SK-N-SH (cell line): ENCODE measurements at regions not wholly inside any gene's neighbourhood (a gene's known extent, or its start where the extent isn't known, plus 50 kb on each side); places are given as distances from the start of the nearest gene placed in this dataset.

Experiments
- CTCF ChIA-PET: fragments of 300-600, 350-600 bp; formaldehyde crosslinking; extraction: SDS; loops from one replicate; lab custom pipeline; 2021; lab: Yijun Ruan, JAX
- POLR2A ChIA-PET: fragments of 350-600 bp; sonication (Branson Sonifier 250); formaldehyde crosslinking; extraction: SDS; loops from one replicate; lab custom pipeline; 2020; ENCODE audit warnings: antibody characterized with exemption, inconsistent platforms; lab: Yijun Ruan, JAX
- DNase-seq: peaks from one replicate; pipeline ENCODE4 v3.0.0; 2012
- H2AFZ ChIP-seq: fragments of 200-600 bp; sonication (generic); 2 replicates; pipeline ENCODE4 v1.8.1; 2016; ENCODE audit warnings: antibody characterized with exemption, mild to moderate bottlenecking, low read depth
- H3F3A ChIP-seq: fragments of 200-600 bp; sonication (generic); replicated peaks from 2 replicates; pipeline ENCODE3; 2016; ENCODE audit warnings: antibody characterized with exemption, mild to moderate bottlenecking; ENCODE audit not compliant: insufficient read depth
- H3K27ac ChIP-seq, 2 experiments: fragments of 200-500 bp in 1 of 2; fragments of 200-600 bp in 1 of 2; sonication (Bioruptor generic) in 1 of 2; sonication (generic), shearing (Covaris generic) in 1 of 2; 2 replicates each; pipeline versions ENCODE4 v1.5.1 to v1.6.1; 2014 to 2016; ENCODE audit warnings: low read depth in 2 of 2, inconsistent platforms in 1 of 2, low read length in 1 of 2, mild to moderate bottlenecking in 1 of 2, mixed read lengths in 1 of 2
- H3K27me3 ChIP-seq: fragments of 200-600 bp; sonication (generic), shearing (Covaris generic); 2 replicates; pipeline ENCODE4 v1.6.1; 2016; ENCODE audit warnings: mixed run types; ENCODE audit not compliant: insufficient read depth
- H3K36me3 ChIP-seq, 2 experiments: fragments of 200-500 bp in 1 of 2; fragments of 200-600 bp in 1 of 2; sonication (Bioruptor generic) in 1 of 2; sonication (generic) in 1 of 2; replicated peaks in 1 of 2; 2 replicates each; pipeline versions ENCODE3 to v1.5.1; 2014 to 2016; ENCODE audit warnings: low read length in 1 of 2, mild to moderate bottlenecking in 1 of 2; ENCODE audit not compliant: insufficient read depth in 2 of 2, control insufficient read depth in 1 of 2
- H3K4me1 ChIP-seq, 2 experiments: fragments of 200-500 bp in 1 of 2; fragments of 200-600 bp in 1 of 2; sonication (Bioruptor generic) in 1 of 2; sonication (generic), shearing (Covaris generic) in 1 of 2; 2 replicates each; pipeline versions ENCODE4 v1.5.1 to v1.6.1; 2014 to 2016; ENCODE audit warnings: low read depth in 1 of 2, low read length in 1 of 2, mixed run types in 1 of 2; ENCODE audit not compliant: insufficient read depth in 2 of 2, control insufficient read depth in 1 of 2
- H3K4me2 ChIP-seq: fragments of 200-600 bp; sonication (generic), shearing (Covaris generic); 2 replicates; pipeline ENCODE4 v1.6.1; 2017; ENCODE audit warnings: mixed run types
- H3K4me3 ChIP-seq, 2 experiments: fragments of 200-500 bp in 1 of 2; fragments of 200-600 bp in 1 of 2; sonication (Bioruptor generic) in 1 of 2; sonication (generic), shearing (Covaris generic) in 1 of 2; 2 replicates each; pipeline versions ENCODE4 v1.5.1 to v1.8.1; 2014 to 2016; ENCODE audit warnings: low read depth in 2 of 2, inconsistent platforms in 1 of 2, low read length in 1 of 2, mild to moderate bottlenecking in 1 of 2, mixed read lengths in 1 of 2, moderate library complexity in 1 of 2
- H3K79me2 ChIP-seq: fragments of 200-600 bp; sonication (generic); 2 replicates; pipeline ENCODE4 v1.8.1; 2017; ENCODE audit warnings: mild to moderate bottlenecking; ENCODE audit not compliant: insufficient read depth
- H3K9ac ChIP-seq: fragments of 200-600 bp; sonication (generic); 2 replicates; pipeline ENCODE4 v1.6.1; 2017; ENCODE audit warnings: mixed run types
- H3K9me2 ChIP-seq: fragments of 200-600 bp; sonication (generic); 2 replicates; pipeline ENCODE4 v1.6.1; 2017; ENCODE audit warnings: mixed run types
- H3K9me3 ChIP-seq: fragments of 200-600 bp; sonication (generic); 2 replicates; pipeline ENCODE4 v1.6.1; 2017; ENCODE audit warnings: mixed run types, mild to moderate bottlenecking, moderate library complexity
- H4K20me1 ChIP-seq: fragments of 200-600 bp; sonication (generic); 2 replicates; pipeline ENCODE4 v1.6.1; 2017; ENCODE audit warnings: mild to moderate bottlenecking, mixed run types; ENCODE audit not compliant: insufficient read depth
- CHD2 ChIP-seq: fragments of 150-350 bp; IDR thresholded peaks from 2 replicates; pipeline ENCODE4 v1.6.1; 2018; ENCODE audit warnings: low read length; ENCODE audit not compliant: partially characterized antibody
- ELF1 ChIP-seq: IDR thresholded peaks from 2 replicates; pipeline ENCODE4 v1.4.0; 2012
- EZH2phosphoT487 ChIP-seq: fragments of 200-600 bp; sonication (generic); IDR thresholded peaks from 2 replicates; pipeline ENCODE4 v1.6.1; 2017; ENCODE audit warnings: low read depth, mixed run types, mild to moderate bottlenecking, antibody characterized with exemption, moderate library complexity, borderline replicate concordance
- FOXM1 ChIP-seq: IDR thresholded peaks from 2 replicates; pipeline ENCODE4 v1.4.0; 2012; ENCODE audit warnings: low read depth, mild to moderate bottlenecking
- GABPA ChIP-seq: IDR thresholded peaks from 2 replicates; pipeline ENCODE4 v1.4.0; 2012; ENCODE audit warnings: low read depth, mild to moderate bottlenecking
- GATA2 ChIP-seq: sonication (generic); formaldehyde crosslinking; IDR thresholded peaks from 2 replicates; pipeline ENCODE4 v1.5.0; 2020; ENCODE audit warnings: mild to moderate bottlenecking, missing genetic modification reagents
- MEF2A ChIP-seq: IDR thresholded peaks from 2 replicates; pipeline ENCODE4 v1.4.0; 2012; ENCODE audit warnings: low read depth, borderline replicate concordance
- NFIC ChIP-seq: IDR thresholded peaks from 2 replicates; pipeline ENCODE4 v1.4.0; 2012; ENCODE audit warnings: borderline replicate concordance
- NRF1 ChIP-seq: IDR thresholded peaks from 2 replicates; pipeline ENCODE4 v1.6.1; 2012; ENCODE audit warnings: low read depth, mild to moderate bottlenecking, low read length
- POLR2AphosphoS5 ChIP-seq: IDR thresholded peaks from 2 replicates; pipeline ENCODE4 v1.6.1; 2012; ENCODE audit warnings: low read depth, low read length
- RAD21 ChIP-seq: IDR thresholded peaks from 2 replicates; pipeline ENCODE4 v1.6.1; 2012; ENCODE audit warnings: mild to moderate bottlenecking, low read length
- RCOR1 ChIP-seq: fragments of 150-350 bp; IDR thresholded peaks from 2 replicates; pipeline ENCODE4 v1.6.1; 2017; ENCODE audit warnings: antibody characterized with exemption, low read length
- RXRA ChIP-seq: IDR thresholded peaks from 2 replicates; pipeline ENCODE4 v1.4.0; 2012; ENCODE audit warnings: low read depth, mild to moderate bottlenecking, borderline replicate concordance
- SIN3A ChIP-seq: IDR thresholded peaks from 2 replicates; pipeline ENCODE4 v1.6.1; 2012; ENCODE audit warnings: low read depth, mild to moderate bottlenecking, low read length, moderate library complexity, borderline replicate concordance
- TAF1 ChIP-seq: IDR thresholded peaks from 2 replicates; pipeline ENCODE4 v1.6.1; 2012; ENCODE audit warnings: low read depth, mild to moderate bottlenecking, low read length, moderate library complexity, borderline replicate concordance
- TCF12 ChIP-seq: IDR thresholded peaks from 2 replicates; pipeline ENCODE4 v1.4.0; 2012
- TEAD4 ChIP-seq: IDR thresholded peaks from 2 replicates; pipeline ENCODE4 v1.4.0; 2012; ENCODE audit warnings: mild to moderate bottlenecking, borderline replicate concordance; ENCODE audit not compliant: insufficient read depth
- YY1 ChIP-seq: IDR thresholded peaks from 2 replicates; pipeline ENCODE4 v1.4.0; 2012; ENCODE audit warnings: low read depth, mild to moderate bottlenecking
- WGBS: methylation state at CpG from one replicate; pipeline ENCODE4 v1.1.6; 2017; ENCODE audit warnings: low lambda C conversion rate; 5-methylcytosine and 5-hydroxymethylcytosine counted together
- TF ChIP-seq, protein P1 (sequence below): IDR thresholded peaks from 2 replicates; pipeline ENCODE4 v1.4.0; 2012; ENCODE audit warnings: low read depth, borderline replicate concordance
- TF ChIP-seq, protein P2 (sequence below): fragments of 200-600 bp; sonication (generic); IDR thresholded peaks from 2 replicates; pipeline ENCODE4 v1.6.1; 2017; ENCODE audit warnings: antibody characterized with exemption, mild to moderate bottlenecking, moderate library complexity
- TF ChIP-seq, protein P3 (sequence below): IDR thresholded peaks from 2 replicates; pipeline ENCODE4; 2012
- TF ChIP-seq, protein P4 (sequence below): fragments of 150-350 bp; IDR thresholded peaks from 2 replicates; pipeline ENCODE4 v1.6.1; 2017; ENCODE audit warnings: antibody characterized with exemption, low read length, low read depth, borderline replicate concordance

DNA sequence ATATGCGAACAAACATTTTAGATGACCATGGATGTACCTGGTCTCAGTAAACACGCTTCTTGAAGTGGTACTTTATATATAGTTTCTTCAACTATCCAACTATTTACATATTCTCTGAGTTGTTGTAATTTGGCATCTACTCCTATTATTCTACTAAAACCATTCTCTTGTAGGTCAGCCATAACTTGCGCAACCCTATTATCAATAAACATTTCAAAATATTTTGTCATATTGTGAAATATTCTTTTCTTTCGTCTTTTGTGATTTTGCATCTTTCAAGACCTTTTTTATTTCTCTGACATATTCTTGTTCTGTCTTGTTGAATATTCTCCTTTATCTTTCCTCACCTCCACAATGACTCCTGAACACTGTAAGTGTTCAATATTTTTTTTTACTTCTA, 753.3 kb downstream of the NXPH1 start (continued):
- TF ChIP-seq, protein P1, sequence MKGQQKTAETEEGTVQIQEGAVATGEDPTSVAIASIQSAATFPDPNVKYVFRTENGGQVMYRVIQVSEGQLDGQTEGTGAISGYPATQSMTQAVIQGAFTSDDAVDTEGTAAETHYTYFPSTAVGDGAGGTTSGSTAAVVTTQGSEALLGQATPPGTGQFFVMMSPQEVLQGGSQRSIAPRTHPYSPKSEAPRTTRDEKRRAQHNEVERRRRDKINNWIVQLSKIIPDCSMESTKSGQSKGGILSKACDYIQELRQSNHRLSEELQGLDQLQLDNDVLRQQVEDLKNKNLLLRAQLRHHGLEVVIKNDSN: no peak
- no peak for TF ChIP-seq POLR2AphosphoS5

DNA sequence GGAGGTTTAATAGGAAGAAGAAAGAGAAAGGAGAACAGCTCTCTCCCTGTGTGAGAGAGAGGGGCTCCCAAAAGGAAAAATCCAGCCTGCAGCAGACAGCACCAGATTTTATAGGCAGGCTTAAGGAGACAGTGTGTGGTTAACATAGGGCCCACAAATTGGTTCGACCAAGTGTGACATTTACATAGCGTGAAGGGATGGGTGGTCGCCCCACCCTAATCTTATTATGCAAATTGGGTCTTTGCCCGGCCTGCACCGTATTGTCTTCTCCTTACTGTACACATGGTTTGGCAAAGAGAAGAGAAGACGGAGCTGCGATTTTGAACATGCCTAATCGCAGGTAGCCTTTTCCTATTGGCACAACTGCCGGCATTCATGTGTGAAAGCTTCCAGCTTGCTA, 756.3 kb downstream of the NXPH1 start:
- no peak overlapping the region for H3K9ac ChIP-seq
- H3F3A ChIP-seq: no peaks in the 10 kb centered on the region
- H3K9me2 ChIP-seq: no peaks in the 10 kb centered on the region
- TF ChIP-seq NRF1 (no peak), SIN3A (no peak), RXRA (no peak), MEF2A (no peak), NFIC (no peak), TAF1 (no peak), FOXM1 (no peak), GATA2 (CRISPR knock-in tag) (no peak), ELF1 (no peak), EZH2phosphoT487 (no peak)
- TF ChIP-seq, protein P2, sequence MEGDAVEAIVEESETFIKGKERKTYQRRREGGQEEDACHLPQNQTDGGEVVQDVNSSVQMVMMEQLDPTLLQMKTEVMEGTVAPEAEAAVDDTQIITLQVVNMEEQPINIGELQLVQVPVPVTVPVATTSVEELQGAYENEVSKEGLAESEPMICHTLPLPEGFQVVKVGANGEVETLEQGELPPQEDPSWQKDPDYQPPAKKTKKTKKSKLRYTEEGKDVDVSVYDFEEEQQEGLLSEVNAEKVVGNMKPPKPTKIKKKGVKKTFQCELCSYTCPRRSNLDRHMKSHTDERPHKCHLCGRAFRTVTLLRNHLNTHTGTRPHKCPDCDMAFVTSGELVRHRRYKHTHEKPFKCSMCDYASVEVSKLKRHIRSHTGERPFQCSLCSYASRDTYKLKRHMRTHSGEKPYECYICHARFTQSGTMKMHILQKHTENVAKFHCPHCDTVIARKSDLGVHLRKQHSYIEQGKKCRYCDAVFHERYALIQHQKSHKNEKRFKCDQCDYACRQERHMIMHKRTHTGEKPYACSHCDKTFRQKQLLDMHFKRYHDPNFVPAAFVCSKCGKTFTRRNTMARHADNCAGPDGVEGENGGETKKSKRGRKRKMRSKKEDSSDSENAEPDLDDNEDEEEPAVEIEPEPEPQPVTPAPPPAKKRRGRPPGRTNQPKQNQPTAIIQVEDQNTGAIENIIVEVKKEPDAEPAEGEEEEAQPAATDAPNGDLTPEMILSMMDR: no peak
- TF ChIP-seq, protein P3, sequence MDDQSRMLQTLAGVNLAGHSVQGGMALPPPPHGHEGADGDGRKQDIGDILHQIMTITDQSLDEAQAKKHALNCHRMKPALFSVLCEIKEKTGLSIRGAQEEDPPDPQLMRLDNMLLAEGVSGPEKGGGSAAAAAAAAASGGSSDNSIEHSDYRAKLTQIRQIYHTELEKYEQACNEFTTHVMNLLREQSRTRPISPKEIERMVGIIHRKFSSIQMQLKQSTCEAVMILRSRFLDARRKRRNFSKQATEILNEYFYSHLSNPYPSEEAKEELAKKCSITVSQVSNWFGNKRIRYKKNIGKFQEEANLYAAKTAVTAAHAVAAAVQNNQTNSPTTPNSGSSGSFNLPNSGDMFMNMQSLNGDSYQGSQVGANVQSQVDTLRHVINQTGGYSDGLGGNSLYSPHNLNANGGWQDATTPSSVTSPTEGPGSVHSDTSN: no peak
- no peak overlapping the region for H2AFZ ChIP-seq
- ChIA-PET POLR2A (no interaction called here), CTCF (no interaction called here)
- no peak overlapping the region for H3K27ac ChIP-seq
- H3K4me3 ChIP-seq: no peak overlapping the region
- no peaks in the 10 kb centered on the region for H3K79me2 ChIP-seq
- H4K20me1 ChIP-seq: no peaks in the 10 kb centered on the region
- DNase-seq: no peak
- H3K27me3 ChIP-seq: no peaks in the 10 kb centered on the region
- no peaks in the 10 kb centered on the region for H3K4me1 ChIP-seq
- H3K9me3 ChIP-seq: no peaks in the 10 kb centered on the region
- WGBS: 68% methylated on average over 9 of the region's 9 CpGs
- H3K4me2 ChIP-seq: no peak overlapping the region
- H3K36me3 ChIP-seq: no peaks in the 10 kb centered on the region

DNA sequence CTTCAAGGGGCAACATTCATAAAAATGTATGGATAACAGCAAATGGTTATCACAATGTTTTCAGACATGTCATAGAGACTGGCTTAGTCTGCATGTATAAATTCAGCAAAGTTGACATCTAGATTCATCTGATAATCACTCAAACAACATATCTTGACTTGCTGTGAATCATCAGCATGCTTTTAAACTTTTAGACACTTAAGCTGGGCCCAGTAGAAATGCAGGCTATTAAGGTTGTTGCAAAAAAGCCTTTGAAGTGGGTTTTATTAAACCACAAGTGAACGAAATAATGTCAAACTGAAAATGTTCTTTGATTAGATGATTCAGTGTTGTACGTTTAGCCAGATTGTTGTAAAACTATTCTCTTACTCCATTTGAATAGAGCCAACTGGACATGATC, 759.6 kb downstream of the NXPH1 start:
- Histone ChIP-seq H3K36me3 (no peaks in the 10 kb centered on the region), H3K4me1 (no peaks in the 10 kb centered on the region), H3K9ac (no peak overlapping the region), H3K27ac (no peak overlapping the region), H3F3A (no peaks in the 10 kb centered on the region), H3K27me3 (no peaks in the 10 kb centered on the region), H4K20me1 (no peaks in the 10 kb centered on the region), H3K4me3 (no peak overlapping the region), H3K79me2 (no peaks in the 10 kb centered on the region), H3K4me2 (no peak overlapping the region), H3K9me3 (no peaks in the 10 kb centered on the region), H2AFZ (no peak overlapping the region), H3K9me2 (no peaks in the 10 kb centered on the region)
- WGBS: 13% methylated on average over 2 of the region's 2 CpGs
- CTCF ChIA-PET: interaction anchor here (1.2 to 1.6 kb wide), 2 partner anchors 11 to 23 kb away, joined by 3 to 6 read pairs; no protein-coding TSS in a partner anchor
- POLR2A ChIA-PET: no interaction called here
- DNase-seq: no peak
- TF ChIP-seq RXRA (no peak), TCF12 (no peak), SIN3A (no peak), RAD21 (no peak), GABPA (no peak), CHD2 (no peak), ELF1 (no peak), RCOR1 (no peak), POLR2AphosphoS5 (no peak), MEF2A (no peak), TEAD4 (no peak), YY1 (no peak), GATA2 (CRISPR knock-in tag) (no peak)
- TF ChIP-seq, protein P4, sequence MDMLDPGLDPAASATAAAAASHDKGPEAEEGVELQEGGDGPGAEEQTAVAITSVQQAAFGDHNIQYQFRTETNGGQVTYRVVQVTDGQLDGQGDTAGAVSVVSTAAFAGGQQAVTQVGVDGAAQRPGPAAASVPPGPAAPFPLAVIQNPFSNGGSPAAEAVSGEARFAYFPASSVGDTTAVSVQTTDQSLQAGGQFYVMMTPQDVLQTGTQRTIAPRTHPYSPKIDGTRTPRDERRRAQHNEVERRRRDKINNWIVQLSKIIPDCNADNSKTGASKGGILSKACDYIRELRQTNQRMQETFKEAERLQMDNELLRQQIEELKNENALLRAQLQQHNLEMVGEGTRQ: no peak
